ENCODE measurements at regions not wholly inside any gene's neighbourhood (a gene's known extent, or its start where the extent isn't known, plus 50 kb on each side); places are given as distances from the start of the nearest gene placed in this dataset.
"Not testable (repeated sequence)": the region's sequence is repeated elsewhere in the genome, so short reads cannot be mapped to it uniquely, and the experiment has no call there.

DNA sequence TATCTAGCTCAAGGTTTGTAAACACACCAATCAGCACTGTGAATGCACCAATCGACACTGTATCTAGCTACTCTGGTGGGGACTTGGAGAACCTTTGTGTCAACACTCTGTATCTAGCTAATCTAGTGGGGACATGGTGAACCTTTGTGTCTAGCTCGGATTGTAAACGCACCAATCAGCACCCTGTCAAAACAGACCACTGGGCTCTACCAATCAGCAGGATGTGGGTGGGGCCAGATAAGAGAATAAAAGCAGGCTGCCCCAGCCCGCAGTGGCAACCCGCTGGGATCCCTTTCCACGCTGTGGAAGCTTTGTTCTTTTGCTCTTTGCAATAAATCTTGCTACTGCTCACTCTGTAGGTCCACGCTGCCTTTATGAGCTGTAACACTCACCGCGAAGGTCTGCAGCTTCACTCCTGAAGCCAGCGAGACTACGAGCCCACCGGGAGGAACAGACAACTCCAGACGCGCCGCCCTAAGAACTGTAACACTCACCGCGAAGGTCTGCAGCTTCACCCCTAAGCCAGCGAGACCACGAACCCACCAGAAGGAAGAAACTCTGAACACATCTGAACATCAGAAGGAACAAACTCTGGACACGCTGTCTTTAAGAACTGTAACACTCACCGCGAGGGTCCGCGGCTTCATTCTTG is 128.5 kb downstream of the MRPL14 start:
- not testable (repeated sequence) for DNase-seq

GRCh38 chr6:43997990-43998585 is 129.2 kb downstream of the MRPL14 start:
- DNase-seq, result not testable (repeated sequence)

DNA sequence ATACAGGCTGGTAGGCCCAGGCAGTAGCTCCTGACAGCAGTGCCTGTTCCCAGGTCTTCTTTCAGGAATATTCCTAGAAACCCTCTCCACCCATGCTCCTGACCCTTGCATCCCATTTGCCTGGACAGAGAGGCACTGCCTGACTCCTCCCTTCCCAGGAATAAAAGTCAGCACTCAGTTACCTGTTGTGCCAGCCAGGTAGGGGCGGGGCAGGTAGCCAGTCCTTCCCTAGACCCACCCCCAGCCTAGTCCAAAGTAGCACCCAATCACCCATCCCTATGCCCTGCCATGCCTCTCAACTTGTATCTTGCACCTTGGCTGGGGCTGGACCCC is 129.9 kb downstream of the MRPL14 start:
- DNase-seq, result no peak

- DNase-seq, result no peak
These were observed 130.5 kb downstream of the MRPL14 start for GRCh38 chr6:43996618-43997344.

DNA sequence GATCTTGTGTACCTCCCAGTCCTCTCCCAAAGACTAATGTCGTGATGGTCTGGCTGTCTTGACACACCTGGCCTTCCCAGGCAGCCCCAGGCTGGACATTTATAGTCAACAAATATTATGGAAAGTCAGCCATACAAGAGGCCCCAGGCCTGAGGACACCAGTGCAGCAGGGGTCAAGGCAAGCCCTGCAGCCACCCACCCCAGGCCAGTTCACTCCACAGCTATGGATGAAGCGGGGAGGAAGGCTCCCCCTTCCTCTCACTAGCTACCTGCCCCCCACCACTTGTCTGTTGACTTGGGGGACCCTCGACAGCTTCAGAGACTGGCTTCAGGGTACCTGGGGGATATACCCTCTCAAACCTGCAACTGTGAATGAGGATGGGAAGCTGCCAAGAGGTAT is 132.1 kb downstream of the MRPL14 start:
- DNase-seq, result no peak

DNA sequence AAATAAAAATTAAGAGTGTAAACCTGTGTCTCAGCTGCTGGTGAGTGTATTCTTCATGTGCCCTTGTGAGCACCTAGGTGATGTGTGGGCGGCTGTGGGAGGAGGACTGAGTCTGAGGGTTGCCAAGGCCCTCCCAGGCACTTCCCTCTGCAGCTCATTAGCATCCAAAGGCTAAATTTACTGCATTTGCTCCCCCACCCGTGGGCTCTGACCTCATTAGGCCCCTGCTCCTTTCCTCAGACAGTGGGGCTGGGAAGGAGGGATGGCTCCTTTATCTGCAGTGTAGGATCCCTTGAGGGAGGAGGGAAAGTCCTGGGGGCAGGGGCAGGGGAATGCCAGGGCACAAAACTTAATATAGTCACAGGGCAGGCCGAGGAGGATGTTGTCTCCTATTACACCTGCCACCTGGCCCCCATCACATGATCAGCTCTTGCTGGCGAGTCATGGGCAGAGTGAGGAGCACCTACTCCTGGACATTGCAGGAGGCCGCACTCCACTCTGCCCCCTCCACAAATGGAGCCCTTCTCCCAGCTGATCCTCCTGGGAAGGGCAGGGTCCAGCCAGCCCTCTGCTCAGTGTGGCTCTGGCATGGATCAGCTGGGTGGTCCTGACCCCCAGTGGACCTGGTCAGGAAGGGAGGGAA is 133.2 kb downstream of the MRPL14 start:
- no peak for DNase-seq

DNA sequence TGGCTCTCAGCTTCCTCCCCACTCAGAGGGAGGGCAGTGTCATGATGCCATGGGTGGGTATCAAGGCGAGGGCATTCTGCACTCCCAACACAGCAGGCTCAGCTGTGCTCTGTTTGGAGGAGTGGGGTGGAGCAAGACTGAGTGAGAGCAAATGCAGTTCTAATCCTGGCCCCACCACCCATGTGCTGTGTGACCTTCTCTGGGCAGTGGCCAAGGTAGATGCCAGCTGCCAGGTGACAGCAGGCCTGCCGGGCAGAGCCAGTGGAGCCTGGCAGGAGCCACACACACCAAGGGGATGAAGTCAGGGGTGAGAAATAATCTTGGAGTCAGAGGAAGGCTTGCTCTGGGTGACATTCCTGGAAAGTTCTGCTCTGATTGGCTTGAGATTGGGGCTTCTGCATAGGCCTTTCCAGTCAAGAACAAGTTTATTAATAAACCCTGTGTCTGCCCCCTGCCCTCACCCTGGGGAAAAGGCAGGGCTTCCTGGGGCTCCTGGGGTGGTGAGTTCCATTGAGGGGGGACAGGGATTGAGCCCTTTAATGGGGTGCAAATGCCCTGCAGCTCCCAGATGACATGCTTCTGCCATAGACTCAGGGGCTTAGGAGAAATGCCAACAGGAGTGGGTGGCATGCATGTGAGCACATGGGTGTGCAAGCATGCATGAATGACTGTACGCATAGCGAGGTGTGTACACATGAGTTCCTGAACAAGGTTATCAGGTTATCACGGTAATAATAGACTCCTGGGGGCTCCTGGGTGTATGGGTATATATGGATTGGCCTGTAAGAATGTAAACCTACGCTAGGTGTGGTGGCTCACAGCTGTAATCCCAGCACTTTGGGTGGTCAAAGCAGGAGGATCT is 134.2 kb downstream of the MRPL14 start:
- no peak for DNase-seq

GRCh38 chr6:43992126-43992663 is 135.1 kb downstream of the MRPL14 start:
- DNase-seq, result no peak

DNA sequence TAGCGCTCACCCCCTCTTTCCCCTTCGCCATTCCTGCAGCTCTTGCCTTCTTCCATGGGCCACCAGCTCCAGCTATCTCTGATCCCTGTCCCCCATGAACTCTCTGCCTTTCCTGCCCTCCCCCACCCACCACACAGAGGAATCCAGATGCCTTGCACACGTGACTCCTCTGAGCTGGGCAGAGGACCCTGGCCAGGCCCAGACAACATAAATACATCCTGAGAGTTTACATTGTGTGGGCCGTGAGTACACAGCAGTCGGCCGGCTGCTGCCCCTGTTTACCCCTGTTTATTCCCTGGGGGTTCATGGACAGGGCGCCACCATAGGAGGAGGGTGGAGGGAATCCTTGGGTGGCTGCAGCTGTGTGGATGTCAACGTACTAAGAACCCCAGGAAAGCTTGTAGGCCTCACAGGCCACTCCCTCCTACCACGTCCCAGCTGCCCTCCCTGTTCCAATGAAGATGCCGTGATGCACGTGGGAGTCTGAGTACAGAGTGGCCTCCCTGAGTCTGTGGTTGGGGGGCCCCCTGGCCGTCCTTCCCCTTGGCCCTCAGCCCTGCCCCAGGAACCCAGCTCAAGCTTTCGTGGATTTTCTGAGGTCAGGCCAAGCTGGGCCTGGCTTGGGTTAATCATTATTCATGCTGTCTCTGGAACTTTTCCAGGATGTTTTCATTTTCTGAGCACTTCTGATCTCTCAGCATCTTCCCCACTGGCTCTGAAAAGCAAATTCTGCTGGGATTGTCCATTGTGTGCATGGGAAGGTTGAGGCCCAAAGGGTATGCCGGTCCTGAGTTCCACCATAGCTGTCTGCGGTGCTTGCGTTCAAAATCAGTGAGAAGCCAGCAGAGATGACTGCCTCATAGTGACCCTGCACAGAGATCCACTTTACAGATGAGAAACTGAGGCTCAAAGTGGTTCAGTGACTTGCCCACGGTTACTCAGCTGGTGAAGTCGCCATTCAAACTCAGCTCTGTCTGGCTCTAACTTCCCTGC is 136.3 kb downstream of the MRPL14 start:
- no peak for DNase-seq

DNA sequence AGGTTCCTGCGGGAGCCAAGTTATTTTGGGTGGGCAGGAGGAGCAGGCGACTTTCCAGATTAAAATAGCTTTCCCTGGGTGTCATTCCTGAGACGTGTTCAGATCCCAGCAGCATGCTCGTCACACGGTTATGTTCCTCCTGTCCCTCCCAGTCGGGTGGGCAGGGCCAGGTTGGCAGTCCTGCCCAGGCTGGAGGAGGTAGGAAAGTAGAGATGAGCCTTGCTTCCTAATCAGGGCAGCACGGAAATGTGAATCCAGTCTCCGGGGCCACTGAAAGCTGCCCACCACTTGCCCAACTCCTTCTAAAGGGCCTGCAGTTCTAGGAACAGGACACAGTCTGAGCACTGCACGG is 137.0 kb downstream of the MRPL14 start:
- DNase-seq, result no peak

- no peak for DNase-seq
These were observed 137.6 kb downstream of the MRPL14 start for GRCh38 chr6:43989581-43990146.

DNA sequence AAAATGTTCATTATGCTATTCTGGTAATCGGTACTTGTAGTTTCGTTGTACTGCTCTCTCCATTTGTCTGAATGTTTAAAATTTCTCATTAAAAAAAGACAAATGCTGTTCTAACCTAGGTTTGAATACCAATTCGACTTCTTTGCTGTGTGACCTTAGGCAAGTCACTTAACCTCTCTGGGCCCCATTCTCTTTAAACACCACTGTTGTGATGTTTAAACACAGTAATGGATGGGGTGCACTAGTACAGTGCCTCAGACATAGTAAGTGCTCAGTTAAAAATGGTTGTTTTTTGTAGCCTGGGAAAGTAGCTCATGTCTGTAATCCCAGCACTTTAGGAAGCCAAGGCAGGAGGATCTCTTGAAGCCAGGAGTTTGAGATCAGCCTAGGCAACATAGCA is 138.5 kb downstream of the MRPL14 start:
- no peak for DNase-seq

GRCh38 chr6:43987838-43988439 is 139.3 kb downstream of the MRPL14 start:
- DNase-seq, result no peak

- no peak for DNase-seq
These were observed 141.0 kb downstream of the MRPL14 start for GRCh38 chr6:43986177-43986825.

DNA sequence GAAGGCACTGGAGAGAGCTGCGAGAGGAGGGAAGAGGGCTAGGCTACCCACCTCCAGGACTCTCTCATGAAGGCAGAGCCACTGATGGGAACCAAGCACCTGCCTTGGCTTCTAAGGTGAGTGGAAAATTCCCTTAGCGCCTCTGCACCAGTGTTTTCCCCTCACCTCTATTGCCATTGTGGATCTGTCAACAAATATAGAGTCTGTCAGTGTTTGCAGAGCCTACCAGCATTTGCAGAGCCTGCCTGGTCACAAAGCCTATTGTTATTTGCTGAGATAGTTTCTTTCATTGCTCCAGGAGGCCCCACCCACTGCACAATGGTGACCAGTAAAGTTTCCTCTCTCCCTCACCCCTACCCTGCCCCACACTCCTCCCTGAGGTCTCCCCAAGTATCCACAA is 141.9 kb downstream of the MRPL14 start:
- DNase-seq, result no peak

GRCh38 chr6:43984442-43985321 is 142.6 kb downstream of the MRPL14 start:
- no peak for DNase-seq

DNA sequence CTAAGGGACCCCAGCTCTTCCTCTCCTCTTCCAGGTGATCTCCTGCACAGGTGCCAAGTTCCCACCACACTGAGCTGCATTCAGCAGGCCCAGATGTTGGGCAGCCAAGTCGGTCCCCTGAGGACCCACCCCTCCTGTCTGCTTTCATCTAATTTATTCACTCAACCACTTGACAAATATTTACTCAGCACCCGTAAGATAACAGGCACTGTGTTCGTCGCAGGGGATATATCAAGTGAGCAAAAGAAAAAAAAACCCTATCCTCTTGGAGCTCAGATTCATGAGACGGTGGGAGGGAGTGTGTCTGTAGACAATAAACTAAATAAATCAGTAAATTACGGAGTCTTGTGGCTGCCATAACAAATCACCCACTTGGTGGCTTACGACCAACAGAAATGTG is 143.6 kb downstream of the MRPL14 start:
- no peak for DNase-seq

DNA sequence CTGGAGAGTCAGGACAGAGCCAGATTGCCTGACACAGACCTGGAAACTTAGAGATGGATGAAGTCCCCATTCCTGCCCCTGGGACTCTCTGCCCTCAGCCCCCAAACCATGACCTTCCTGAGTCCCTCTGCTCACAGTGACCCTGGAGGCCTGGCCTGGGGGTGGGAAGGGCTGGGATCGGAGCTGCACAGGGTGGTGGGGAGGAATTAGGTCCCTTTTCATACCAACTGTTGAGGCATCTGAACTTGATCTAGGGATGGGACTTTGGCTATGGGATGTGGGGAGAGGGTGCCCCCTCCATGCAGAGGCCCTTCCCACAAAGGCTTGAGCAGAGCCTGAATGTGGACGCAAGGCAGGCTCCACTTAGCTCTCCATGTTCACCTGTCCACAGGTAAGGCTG is 144.1 kb downstream of the MRPL14 start:
- no peak for DNase-seq

- DNase-seq, result no peak
These were observed 145.1 kb downstream of the MRPL14 start for GRCh38 chr6:43982084-43982625.

All from dermis blood vessel endothelial cell (primary cell).